Activated naive CD4-positive, alpha-beta T cell treated with anti-CD3 and anti-CD28 coated beads, Interleukin-2, amount 50 U/mL, for 72 hours (primary cell): ENCODE measurements at regions not wholly inside any gene's neighbourhood (a gene's known extent, or its start where the extent isn't known, plus 50 kb on each side); places are given as distances from the start of the nearest gene placed in this dataset.

Experiments used
- ATAC-seq, 2 donors: fragments of 150-1000 bp; cut with Tn5 transposase; 2 replicates each; pipeline ENCODE4 v1.10.0; 2021; ENCODE audit warnings: mild to moderate bottlenecking in 2 of 2, moderate library complexity in 2 of 2
- DNase-seq, 2 donors: peaks; one replicate each; pipeline ENCODE4 v3.0.0; 2021 to 2022; ENCODE audit warnings: low spot score in 2 of 2
- H3K27ac Mint-ChIP-seq, 2 donors: one replicate each; pipeline ENCODE4 v1.8.0; 2022; ENCODE audit warnings: mild to moderate bottlenecking in 2 of 2, mixed read lengths in 2 of 2
- H3K36me3 Mint-ChIP-seq, 2 donors: one replicate each; pipeline ENCODE4 v1.8.0; 2022; ENCODE audit warnings: mixed read lengths in 2 of 2
- H3K9me3 Mint-ChIP-seq, 2 donors: one replicate each; pipeline ENCODE4 v1.8.0; 2022; ENCODE audit warnings: mixed read lengths in 2 of 2

DNA sequence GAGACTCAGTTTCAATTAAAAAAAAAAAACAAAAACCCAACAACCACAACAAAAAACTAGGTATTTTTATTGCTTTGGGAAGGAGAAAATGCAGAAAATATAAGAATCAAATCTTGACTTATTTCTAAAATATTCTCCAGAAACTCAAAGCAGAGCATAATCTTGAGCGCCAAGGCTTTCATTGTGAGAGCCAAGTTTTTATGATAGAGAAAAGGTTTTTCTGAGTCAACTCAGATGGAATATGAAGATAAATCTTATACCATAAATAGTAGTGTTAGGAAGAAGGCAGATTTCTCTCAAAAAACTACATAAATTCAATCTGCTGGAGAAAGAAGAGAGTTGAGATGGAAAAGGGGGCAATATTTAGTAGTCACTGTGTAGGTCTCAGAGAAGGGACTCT, 121.2 kb upstream of the OSR1 start:
- Mint-ChIP-seq H3K9me3 (peaks cover 4% of the 10 kb centered on the region in 2 donors), H3K36me3 (peaks cover 0 to 5% of the 10 kb centered on the region in 2 donors), H3K27ac (no peak overlapping the region)
- no peak for DNase-seq
- ATAC-seq = no peak

DNA sequence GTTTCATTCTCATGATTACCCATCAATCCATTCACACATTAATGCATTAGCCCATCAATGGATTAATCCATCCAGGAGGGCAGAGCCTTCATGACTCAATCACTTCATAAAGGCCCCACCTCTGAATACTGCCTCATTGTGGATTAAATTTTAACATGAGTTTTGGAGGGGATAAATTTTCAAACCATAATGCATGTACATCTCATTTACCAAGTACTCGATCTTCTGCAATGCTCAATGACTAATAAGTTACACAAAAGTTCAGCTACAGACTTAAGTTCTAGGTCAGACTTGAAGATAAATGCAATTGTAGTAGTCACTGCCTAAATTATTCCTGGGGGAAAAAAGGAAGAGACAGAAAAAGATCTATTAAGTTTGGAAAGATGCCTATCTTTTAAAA, 120.0 kb upstream of the OSR1 start:
- DNase-seq = no peak
- ATAC-seq = no peak
- peaks cover 0 to 5% of the 10 kb centered on the region in 2 donors for H3K36me3 Mint-ChIP-seq
- peaks cover 4% of the 10 kb centered on the region in 2 donors for H3K9me3 Mint-ChIP-seq
- H3K27ac Mint-ChIP-seq = no peak overlapping the region

DNA sequence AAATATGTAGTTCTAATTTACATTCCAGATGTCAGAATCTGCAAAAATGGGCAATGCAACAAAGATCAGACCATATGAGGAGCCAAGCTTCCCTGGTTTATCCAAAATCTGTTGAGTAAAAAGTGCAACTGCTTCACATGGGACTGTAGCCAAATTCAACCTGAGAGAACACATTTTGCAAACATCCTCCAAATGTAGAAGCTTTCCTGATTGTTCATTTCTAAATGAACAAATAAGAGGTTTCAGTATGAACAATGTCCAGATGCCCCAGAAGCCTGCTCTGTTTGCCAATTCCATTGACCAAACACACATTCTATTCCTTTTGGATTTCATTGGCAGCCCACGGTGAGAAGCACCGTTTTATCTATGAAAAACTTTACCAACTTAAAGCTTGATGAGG, 117.9 kb upstream of the OSR1 start:
- no peak for ATAC-seq
- Mint-ChIP-seq H3K27ac (no peak overlapping the region), H3K9me3 (peaks cover 4 to 8% of the 10 kb centered on the region in 2 donors), H3K36me3 (peaks cover 0 to 10% of the 10 kb centered on the region in 2 donors)
- no peak for DNase-seq

DNA sequence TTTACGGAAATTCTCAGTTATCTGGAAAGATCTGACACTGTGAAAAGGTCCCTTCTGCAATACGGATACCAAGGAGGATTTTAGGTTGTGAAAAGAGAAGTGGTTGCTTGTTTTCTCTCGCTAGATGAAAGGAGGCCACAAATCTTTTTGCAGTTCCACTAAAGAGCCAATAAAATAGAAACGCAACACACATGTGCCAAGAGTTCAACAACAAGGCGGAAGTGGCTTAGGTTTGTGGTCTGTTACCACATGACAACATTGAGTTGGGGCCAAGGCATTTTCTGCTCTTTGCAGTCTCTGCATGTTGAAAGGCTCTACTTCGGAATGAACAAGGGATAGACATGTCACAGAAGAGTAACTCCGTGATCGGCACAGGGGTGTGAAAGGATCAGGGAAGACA, 115.7 kb upstream of the OSR1 start:
- peak in 1 of 2 donors; percentile 88 for ATAC-seq
- H3K9me3 Mint-ChIP-seq = peaks cover 4 to 9% of the 10 kb centered on the region in 2 donors
- no peak overlapping the region for H3K27ac Mint-ChIP-seq
- H3K36me3 Mint-ChIP-seq = peaks cover 0 to 8% of the 10 kb centered on the region in 2 donors
- DNase-seq = peak in 1 of 2 donors; percentile 33

DNA sequence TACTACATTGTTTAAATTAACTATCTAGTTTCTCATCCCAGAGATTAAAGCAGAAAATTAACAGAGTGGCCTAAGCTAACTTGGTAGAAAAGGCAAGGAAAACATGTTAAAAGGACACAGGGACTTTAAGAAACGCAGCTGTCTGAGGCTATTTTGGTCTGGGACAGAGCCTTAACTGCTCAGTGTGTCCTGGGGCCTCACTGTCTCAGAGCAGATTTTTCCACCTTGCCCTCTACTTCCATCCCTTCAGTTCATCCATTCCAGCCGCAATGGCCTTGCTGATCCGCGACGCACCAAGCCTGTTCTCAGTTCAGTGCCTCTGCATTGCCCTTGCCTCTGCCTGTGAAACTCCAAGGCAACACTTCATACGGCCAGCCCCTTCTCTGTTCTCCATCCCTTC, 114.9 kb upstream of the OSR1 start:
- H3K9me3 Mint-ChIP-seq = peaks cover 4 to 15% of the 10 kb centered on the region in 2 donors
- H3K27ac Mint-ChIP-seq = no peak overlapping the region
- peaks cover 0 to 8% of the 10 kb centered on the region in 2 donors for H3K36me3 Mint-ChIP-seq
- no peak for DNase-seq
- ATAC-seq = no peak

DNA sequence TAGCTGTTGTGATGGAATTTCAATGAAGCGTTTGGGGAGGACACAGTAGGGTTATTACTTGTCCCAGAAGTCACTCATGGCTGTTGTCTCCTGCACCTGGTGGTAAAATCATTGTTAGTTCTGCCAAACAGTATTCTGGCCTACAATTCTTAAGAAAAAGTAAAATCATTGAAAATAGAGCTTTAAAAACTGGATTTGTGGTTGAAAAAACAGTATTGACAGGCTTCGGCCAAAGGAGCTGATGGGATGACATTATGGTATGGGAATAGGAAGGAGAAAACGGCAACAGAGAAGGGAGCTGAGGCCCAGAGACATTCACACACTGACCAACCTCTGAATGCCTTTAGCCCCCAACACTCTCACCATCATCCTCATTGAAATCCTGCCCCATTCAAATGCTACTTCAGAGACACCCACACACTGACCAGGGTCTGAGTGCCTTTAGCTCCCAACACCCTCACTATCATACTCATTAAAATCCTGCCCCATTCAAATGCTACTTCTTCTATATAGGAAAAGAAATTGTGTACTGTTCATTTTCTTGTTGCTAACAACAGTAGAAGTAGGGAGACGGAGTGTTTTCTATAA, 114.1 kb upstream of the OSR1 start:
- Mint-ChIP-seq H3K27ac (no peak overlapping the region), H3K9me3 (peaks cover 3 to 15% of the 10 kb centered on the region in 2 donors), H3K36me3 (peaks cover 0 to 8% of the 10 kb centered on the region in 2 donors)
- no peak for ATAC-seq
- DNase-seq = no peak

DNA sequence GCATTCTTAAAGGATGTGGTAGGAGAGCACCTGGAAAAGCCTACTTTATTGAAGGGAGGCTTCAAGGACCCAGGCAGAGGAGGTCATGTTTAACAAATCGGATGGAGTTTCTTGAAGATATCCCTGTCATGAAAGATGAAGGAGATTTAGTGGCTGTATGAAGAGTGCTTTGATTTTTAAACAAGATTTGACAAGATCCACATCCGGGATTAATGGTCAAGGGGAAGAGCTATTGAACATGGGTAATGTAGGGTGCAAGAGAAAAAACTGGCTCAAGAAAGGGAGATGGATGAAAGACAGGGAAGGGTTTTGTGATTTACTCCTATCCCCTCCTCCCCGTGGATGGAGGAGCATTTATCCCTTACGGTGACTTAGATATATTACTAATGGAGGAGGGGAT, 113.1 kb upstream of the OSR1 start:
- H3K27ac Mint-ChIP-seq = no peak overlapping the region
- ATAC-seq (no peak), DNase-seq (no peak)
- H3K36me3 Mint-ChIP-seq = peaks cover 0 to 8% of the 10 kb centered on the region in 2 donors
- H3K9me3 Mint-ChIP-seq = peaks cover 3 to 15% of the 10 kb centered on the region in 2 donors

DNA sequence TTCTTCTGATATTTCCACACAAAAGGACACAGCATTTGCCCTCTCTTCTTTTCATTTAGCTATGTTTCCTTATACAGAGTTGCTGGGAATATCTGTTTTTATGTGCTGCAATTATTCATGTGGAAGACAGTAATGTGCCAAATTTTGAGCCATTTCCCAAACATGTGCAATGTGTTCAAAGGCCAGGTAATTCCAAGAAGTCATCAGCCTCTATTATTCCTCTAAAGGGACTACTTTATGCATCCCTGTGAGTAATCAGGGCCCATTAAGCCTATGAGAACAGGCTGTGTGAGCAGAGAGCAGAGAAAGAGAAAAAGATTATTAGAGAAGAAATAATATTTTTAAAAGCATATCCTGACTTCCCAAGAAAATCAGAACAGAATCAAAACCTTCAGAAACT, 107.6 kb upstream of the OSR1 start:
- Mint-ChIP-seq H3K9me3 (peaks cover 10 to 11% of the 10 kb centered on the region in 2 donors), H3K27ac (no peak overlapping the region), H3K36me3 (peaks cover 0 to under 1% of the 10 kb centered on the region in 2 donors)
- DNase-seq = no peak
- ATAC-seq = no peak

DNA sequence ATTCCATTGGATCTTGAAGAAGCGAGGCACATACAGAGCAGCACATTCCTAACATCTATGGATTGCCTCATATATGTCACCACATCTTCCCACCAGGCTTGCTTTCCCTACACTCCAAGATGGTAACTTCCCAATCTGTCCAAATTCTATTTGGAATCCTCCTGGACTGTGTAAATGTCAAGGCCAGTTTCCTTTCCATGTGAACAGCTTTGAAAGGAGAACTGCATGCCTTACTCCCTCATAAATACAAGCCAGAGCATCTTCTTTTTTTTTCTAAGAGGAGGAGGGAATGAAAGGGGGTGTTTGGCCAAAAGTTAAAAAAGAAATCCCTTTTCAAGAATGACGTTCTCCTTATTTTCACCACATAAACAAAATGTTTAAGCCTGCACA, 103.8 kb upstream of the OSR1 start:
- ATAC-seq (no peak), DNase-seq (no peak)
- H3K36me3 Mint-ChIP-seq = no peaks in the 10 kb centered on the region
- H3K27ac Mint-ChIP-seq = no peak overlapping the region
- H3K9me3 Mint-ChIP-seq = peaks cover 4 to 8% of the 10 kb centered on the region in 2 donors

DNA sequence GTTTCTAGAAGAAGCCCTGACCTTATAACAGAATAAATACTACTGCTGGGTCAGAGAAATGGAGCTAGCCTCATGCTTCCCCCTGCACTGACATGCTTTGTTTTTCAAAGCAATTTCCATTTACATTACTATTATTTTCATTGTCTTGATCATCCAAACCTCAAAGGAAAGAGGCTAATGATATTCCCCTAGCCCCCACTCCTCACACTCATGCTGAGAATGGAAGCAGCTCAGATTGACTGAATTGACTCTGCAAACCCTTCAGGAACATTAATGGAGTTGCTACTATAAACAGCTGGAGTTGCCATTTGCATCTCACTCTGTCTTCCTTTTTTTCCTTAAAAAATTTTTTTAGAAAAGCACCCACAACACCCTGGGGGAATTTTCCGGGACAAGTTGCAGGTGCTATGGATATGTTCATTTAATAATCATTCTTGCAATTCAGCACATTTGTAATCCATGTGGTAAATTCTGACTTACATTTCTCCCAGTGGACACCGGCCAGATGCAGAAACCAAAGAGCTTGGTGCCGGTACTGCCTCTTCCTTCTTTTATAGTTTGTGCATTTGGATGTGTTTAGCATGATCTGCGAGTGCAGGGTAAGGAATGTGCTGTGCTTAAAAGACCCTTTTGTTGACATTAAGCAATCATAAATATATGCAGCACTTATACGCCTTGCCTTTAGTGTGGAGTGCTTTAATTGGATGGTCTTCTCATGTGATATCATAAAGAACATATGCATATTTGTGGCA, 103.3 kb upstream of the OSR1 start:
- no peaks in the 10 kb centered on the region for H3K36me3 Mint-ChIP-seq
- H3K9me3 Mint-ChIP-seq = peaks cover 4 to 8% of the 10 kb centered on the region in 2 donors
- H3K27ac Mint-ChIP-seq = no peak overlapping the region
- DNase-seq = no peak
- ATAC-seq = no peak

DNA sequence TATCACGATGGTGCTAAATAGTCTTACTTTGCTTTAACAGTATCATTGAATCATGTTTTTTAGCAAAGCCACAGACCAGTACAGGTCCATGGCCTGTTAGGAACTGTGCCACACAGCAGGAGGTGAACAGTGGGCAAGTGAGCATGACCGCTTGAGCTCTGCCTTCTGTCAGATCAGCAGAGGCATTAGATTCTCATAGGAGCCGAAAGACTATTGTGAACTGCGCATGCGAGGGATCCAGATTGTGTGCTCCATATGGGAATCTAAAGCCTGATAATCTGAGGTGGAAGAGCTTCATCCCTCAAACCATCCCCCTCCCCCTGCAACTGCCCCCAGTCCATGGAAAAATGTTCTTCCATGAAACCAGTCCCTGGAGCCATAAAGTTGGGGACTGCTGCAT, 102.3 kb upstream of the OSR1 start:
- Mint-ChIP-seq H3K27ac (no peak overlapping the region), H3K9me3 (peaks cover 4 to 5% of the 10 kb centered on the region in 2 donors), H3K36me3 (no peaks in the 10 kb centered on the region)
- DNase-seq (no peak), ATAC-seq (no peak)

DNA sequence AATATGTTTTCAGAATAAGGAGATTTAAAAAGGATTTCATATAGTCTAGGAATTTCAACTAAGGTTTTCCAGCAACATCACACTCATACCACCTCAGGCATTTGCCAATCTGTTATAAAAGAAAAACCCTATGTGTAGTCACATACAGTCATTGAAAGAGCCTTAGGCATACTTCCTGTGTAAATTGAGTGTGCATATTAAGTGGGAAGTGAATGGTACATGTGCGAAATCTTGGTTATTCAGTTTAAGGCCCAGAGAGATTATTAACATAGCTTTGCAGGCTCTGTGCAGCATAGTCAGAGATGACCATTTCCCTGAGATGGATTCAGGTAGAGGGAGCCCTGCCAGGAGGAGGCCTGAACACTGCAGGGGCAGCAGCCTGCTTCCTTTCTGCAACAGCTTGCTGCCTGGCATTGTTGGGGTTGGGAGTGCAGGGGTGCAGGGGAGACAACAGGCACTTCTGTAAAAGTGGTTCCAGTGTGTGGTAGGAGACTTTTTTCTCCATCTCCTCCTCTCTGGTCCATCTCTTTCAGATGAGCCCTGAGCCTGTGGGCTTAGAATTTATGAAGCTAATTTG, 100.1 kb upstream of the OSR1 start:
- ATAC-seq (no peak), DNase-seq (no peak)
- Mint-ChIP-seq H3K9me3 (peaks cover 0 to 4% of the 10 kb centered on the region in 2 donors), H3K27ac (no peak overlapping the region), H3K36me3 (no peaks in the 10 kb centered on the region)

DNA sequence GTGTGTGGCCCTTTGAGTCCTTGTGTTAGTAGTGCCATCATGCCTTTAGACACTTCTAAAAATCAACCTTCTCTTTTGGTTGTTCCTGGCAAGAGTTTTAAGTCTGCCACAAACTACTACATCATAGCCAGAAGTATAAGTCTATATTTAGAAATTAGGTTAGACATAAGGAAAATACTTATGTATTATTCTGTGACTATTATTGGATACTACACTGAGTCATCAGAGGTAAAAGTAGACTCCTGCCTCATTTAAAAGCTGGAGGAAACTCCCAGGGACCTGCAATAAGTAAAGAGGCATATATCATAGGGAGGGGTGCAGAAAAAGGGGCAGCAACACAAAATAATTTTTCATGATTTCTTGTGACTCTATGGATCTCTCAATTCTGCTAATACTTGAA, 99.4 kb upstream of the OSR1 start:
- no peak for DNase-seq
- Mint-ChIP-seq H3K9me3 (peaks cover 0 to 4% of the 10 kb centered on the region in 2 donors), H3K27ac (no peak overlapping the region), H3K36me3 (no peaks in the 10 kb centered on the region)
- no peak for ATAC-seq

DNA sequence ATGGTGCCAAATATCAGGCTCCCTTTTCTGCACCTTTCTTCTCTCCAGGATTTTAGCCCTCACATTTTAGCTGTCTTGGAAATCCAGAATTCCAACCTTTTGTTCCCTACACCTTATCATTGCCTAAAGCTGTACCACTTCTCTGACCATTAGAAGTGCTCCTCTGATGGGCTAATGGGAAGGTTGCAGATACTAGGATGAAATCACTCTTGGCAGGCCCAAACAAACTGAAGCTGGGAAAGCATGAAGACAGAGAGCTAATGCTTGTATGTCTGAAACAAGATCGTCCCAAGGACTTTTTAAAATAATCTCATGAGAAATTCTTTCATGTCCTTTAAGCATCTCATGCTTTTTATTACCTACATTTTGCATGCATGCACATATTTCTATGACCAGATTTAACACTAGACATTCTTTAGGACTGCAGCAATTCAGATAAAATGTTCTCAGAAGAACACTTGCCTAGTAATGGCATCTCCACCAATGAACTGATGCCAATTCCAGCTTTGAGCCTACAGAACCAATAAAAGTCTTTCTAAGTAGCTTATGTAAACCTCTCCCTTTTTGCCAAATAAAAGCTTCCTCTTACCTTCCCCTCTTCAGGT, 98.4 kb upstream of the OSR1 start:
- Mint-ChIP-seq H3K9me3 (peaks cover 0 to 4% of the 10 kb centered on the region in 2 donors), H3K27ac (no peak overlapping the region)

DNA sequence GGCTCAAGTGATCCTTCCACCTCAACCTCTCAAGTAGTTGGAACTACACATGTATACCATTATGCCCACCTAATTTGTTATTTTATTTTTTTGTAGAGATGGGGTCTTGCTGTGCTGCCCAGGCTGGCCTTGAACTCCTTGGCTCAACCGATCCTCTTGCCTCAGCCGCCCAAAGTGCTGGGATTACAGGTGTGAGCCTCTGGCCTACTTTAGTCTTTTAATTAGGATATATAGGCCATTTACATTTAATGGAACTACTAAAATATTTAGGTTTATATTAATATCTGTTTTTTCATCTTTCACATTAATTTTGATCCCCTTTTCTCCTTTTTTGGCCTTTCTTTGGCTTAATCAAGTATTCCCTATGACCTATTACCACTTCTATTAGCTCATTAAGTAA, 95.7 kb upstream of the OSR1 start:
- no peak for ATAC-seq
- peaks cover 0 to 4% of the 10 kb centered on the region in 2 donors for H3K9me3 Mint-ChIP-seq
- H3K36me3 Mint-ChIP-seq = no peaks in the 10 kb centered on the region

More for the DNA sequence above, 98.4 kb upstream of the OSR1 start:
- no peak for ATAC-seq
- DNase-seq = no peak
- no peaks in the 10 kb centered on the region for H3K36me3 Mint-ChIP-seq

DNA sequence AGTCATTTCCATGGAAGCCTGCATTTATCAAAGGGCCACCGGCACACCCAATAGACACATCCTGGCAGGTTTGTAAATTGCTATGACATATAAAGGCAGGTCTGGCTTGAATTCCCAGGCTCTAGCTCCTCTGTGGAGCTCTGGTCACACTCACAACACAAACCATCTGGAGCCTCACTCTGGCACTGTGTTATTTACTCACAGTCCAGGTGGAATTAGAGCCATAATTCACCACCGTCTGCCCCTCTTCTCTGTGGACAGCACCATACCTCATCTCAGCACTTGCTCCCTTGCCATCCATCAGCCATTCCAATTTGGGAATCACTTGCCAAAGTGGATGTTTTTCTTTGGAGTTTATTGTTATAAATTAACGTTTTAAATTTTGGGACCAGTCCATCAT, 84.3 kb upstream of the OSR1 start:
- no peak for DNase-seq

More for the DNA sequence above, 95.7 kb upstream of the OSR1 start:
- no peak overlapping the region for H3K27ac Mint-ChIP-seq
- DNase-seq = no peak

DNA sequence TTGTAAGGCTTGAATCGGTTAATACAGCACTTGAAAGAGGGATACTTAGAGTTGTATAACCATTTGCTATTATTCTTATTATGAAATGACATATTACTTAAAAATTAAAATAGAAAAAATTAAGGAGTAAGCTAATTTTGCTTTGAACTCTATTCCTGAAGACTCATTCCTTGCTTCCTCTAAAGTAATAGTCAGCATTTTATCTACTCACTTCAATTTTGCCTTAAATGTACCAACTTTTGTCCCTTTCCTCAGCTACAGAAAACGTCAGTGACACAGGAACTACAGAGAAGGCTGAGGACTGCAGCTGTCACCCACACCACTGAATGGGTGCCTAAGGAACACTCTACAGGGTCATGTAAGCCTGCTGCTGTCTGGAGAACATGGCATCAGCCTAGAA, 80.7 kb upstream of the OSR1 start:
- DNase-seq (no peak), ATAC-seq (no peak)
- no peaks in the 10 kb centered on the region for H3K36me3 Mint-ChIP-seq
- H3K27ac Mint-ChIP-seq = no peak overlapping the region
- peaks cover 0 to 14% of the 10 kb centered on the region in 2 donors for H3K9me3 Mint-ChIP-seq

More for the DNA sequence above, 84.3 kb upstream of the OSR1 start:
- peaks cover 14 to 30% of the 10 kb centered on the region in 2 donors for H3K9me3 Mint-ChIP-seq
- no peak for ATAC-seq
- H3K36me3 Mint-ChIP-seq = peaks cover 0 to 13% of the 10 kb centered on the region in 2 donors
- no peak overlapping the region for H3K27ac Mint-ChIP-seq
